ENCODE measurements at regions not wholly inside any gene's neighbourhood (a gene's known extent, or its start where the extent isn't known, plus 50 kb on each side); places are given as distances from the start of the nearest gene placed in this dataset.
"Not testable (repeated sequence)": the region's sequence is repeated elsewhere in the genome, so short reads cannot be mapped to it uniquely, and the experiment has no call there.

- peak; percentile 73 for DNase-seq
Measured at GRCh38 chr19:31448221-31448657, 99.0 kb upstream of the TSHZ3 start.

GRCh38 chr19:31449379-31449778, 100.1 kb upstream of the TSHZ3 start:
- no peak for DNase-seq

- DNase-seq: no peak
Measured at GRCh38 chr19:31450696-31451095, 101.5 kb upstream of the TSHZ3 start.

DNA sequence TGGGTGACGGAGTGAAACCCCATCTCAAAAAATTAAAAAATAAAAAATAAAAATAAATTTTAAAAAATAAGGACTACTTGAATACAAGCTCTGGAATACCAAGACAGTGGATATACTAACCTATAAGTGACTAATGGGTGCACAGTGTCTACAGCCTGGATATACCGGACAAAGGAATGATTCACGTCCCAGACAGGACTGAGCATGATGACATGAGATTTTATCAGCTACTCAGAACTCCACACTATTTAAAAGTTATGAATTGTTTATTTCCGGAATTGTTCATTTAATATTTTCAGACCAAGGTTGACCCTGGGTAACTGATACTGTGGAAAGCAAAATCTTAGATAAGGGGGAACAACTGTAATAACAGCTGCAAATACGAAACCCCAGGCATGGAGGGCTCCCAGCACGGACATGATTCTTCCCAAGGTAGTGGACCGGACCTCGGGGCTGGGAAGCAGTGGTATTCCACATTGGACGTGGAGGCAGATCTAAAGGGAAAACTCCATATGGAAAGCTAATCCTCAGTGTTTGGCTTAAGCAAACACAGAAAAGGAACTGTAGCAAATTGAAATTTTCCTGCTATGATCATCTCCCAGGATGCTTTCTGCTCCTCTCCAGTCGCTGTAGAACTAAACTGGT, 102.6 kb upstream of the TSHZ3 start:
- no peak for DNase-seq

GRCh38 chr19:31459430-31459829, 110.2 kb upstream of the TSHZ3 start:
- DNase-seq: no peak

DNA sequence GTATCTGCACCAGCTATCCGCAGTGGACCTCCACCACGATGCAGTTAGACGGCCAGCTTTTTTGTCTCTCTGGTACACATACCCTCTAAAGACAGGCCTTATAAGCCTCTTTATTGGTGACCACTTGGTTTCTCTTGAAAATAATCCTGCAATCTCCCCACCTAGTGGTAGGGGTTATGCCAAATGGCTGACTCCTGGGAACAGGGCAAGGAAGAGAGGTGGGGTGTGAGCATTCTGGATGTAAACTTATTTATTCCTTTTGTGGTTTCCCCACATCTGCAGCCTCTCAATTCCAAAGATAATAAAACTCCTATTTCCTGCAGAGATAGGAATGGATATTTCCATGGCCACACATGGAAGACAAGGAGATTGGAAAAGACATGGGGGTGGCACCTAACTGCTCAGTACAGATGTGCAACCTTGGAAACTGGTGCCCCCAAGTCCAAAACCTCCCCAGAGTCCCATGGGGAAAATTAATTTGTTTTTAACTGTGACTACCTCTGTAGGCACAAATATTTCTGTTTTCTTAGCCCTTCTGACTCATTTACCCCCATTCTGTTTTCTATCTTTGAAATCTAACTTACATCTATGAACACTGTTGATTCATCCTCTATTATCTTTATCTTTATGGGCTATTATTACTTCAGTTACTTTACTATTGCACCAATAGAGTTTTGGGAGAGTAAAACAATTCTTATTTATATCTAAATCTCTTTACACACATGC, 112.7 kb upstream of the TSHZ3 start:
- no peak for DNase-seq

GRCh38 chr19:31470229-31470939, 121.1 kb upstream of the TSHZ3 start:
- no peak for DNase-seq

GRCh38 chr19:31470952-31471351, 121.7 kb upstream of the TSHZ3 start:
- DNase-seq: no peak

- DNase-seq: no peak
Measured at GRCh38 chr19:31478241-31478640, 129.0 kb upstream of the TSHZ3 start.

DNA sequence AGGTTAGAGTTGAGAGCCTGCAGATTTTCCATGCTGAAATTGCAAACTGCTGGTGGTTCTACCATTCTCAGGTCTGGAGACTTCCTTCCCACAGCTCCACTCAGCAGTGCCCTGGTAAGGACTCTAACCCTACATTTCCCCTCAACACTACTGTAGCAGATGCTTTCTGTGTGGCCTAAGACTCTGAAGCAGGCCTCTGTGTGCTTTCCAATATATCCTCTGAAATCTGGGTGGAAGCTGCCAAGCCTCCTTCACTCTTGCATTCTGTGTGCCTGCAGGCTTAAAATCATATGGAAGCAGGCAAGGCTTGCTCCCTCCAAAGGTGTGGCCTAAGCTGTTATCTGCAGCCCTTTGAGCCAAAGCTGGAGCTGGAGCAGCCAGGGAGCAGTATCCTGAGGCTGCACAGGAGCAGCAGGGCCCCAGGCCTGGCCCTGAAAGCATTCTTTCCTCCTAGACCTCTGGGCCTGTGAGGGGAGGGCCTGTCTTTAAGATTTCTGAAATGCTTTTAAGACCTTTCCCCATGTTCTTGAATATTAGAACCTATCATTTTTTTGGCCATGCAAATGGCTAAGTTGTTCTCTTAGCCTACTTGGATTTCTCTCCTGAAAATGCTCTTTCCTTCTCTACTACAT, 134.1 kb upstream of the TSHZ3 start:
- DNase-seq: no peak

- DNase-seq: not testable (repeated sequence)
Measured at GRCh38 chr19:31484858-31485410, 135.7 kb upstream of the TSHZ3 start.

GRCh38 chr19:31485472-31485871, 136.2 kb upstream of the TSHZ3 start:
- DNase-seq: no peak

DNA sequence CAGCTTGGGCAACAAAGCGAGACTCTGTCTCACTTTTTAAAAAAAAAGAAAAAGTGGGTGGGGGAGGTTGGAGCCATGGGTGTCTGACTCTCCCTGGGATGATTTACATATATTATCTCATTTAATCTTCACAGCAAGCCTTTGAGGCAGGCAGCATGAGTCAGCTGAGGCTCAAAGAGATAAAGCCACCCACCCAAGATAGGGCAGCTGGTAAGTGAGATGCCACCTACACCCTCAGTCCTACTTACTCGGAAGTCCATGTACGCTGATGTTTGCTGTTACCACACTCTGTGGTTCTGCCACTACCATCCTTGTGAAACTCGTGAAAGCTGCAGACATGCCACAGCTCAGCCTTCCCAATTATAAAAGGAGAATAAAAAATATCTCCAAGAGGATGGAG, 142.0 kb upstream of the TSHZ3 start:
- DNase-seq: peak; percentile 26

- DNase-seq: no peak
Measured at GRCh38 chr19:31492050-31492449, 142.8 kb upstream of the TSHZ3 start.

GRCh38 chr19:31496076-31496475, 146.8 kb upstream of the TSHZ3 start:
- DNase-seq: peak; percentile 37

DNA sequence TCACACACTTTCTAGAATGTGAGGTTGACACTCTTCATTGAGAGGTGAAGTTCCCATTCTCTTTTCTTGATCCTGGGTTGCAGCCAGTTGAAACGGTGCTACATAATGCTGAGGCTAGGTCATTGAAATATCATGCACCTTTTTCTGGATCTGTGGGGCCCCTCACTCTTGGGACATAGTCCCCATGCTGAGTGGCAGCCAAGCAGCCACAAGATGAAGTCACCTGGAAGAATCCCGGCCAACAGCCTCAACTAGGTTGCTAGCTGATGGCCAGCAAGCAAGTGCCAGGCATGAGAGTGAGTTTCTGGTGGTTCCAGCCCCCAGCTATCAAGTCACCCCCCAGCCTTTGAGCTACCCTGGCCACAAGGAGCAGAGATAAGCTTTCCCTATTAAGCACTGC, 148.5 kb upstream of the TSHZ3 start:
- DNase-seq: peak; percentile 28

DNA sequence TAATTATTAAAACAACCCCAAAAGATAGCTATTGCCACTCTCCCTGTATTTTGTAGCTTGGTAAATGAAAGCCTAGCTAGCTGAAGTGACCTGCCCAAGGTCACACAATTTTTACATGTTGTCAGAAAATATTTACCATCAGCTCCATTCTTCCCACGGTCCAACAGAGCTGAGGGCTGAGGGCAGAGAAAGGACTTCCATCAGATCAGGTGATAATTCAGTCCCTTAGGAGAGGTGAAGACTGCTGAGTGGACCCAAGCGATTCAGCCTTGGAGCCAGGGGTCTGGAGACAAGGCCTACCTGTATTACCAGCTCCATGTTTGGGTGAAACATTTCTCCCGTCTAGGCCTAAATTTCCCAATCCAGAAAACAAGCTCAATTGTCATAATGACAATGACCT, 149.5 kb upstream of the TSHZ3 start:
- DNase-seq: peak; percentile 12

- peak; percentile 39 for DNase-seq
Measured at GRCh38 chr19:31499281-31500196, 150.3 kb upstream of the TSHZ3 start.

DNA sequence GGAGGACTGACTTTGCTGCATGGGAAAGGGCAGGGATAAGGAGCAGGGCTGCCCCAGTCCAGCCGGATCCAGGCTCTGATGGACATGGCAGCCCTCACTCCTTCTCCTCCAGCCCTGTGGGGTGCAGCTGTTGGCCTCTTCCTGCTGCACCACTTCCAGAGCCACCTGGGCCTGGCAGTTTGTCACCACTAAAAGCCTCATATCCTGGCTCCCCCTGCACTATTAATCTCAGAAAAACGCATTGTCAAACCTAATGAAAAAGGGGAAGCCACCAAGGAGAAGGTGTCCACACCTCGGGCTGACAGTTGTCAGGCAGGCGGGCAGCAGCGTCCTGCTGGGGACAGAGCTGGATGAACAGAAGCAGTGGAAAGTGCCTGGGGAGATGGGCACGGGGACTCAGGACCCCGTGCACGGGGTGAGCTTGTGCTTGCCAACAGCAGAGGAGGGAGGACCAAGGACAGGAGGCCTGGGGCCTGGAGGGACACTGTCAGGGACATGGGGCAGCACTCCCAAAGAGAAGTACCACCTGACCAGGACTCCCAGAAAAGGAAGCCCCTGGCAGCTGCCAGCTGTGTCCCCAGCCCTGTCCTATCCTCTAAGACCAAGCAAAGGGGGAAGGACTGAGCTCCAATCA, 151.1 kb upstream of the TSHZ3 start:
- DNase-seq: peak; percentile 25

- DNase-seq: no peak
Measured at GRCh38 chr19:31500946-31501345, 151.7 kb upstream of the TSHZ3 start.

DNA sequence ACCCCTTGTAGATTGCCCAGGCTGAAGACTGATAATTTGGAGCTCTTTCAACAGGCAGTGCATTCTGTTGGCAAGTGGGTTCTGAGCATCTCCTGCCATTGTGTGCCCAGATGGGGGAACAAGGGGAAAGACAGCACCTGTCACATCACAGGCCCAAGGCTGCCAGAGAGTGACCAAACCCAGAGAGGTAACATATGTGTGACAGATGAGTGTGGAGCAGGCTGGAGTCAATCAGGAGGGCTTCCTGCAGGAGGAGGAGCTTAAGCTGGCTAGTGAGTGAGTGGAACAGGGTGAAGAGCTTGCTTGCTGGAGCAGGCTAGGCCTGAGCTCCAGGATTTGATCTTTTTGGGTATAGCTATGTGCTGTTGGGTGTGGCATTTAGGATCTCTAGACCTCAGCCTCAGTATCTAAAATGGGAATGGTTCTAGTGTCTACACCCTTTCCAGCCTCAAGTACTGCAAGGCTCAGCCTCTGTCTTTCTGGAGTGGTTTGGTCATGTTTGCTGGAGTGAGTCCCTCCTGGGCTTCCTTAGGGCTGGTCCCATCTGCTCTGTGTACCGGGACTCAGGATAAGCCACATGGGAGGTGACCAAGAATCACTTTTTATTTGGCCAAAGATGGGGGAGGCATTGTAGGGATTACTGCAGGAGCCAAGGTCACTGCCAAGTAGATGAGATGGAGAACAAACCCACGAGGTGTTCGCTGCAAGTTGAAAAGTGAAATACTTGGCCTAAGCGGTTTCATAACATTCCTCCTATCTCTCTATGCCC, 152.4 kb upstream of the TSHZ3 start:
- DNase-seq: peak; percentile 26

Measured in islet precursor cell (in vitro differentiated cells).